GM21576 (cell line): ENCODE measurements at regions not wholly inside any gene's neighbourhood (a gene's known extent, or its start where the extent isn't known, plus 50 kb on each side); places are given as distances from the start of the nearest gene placed in this dataset.
"Not testable (repeated sequence)": the region's sequence is repeated elsewhere in the genome, so short reads cannot be mapped to it uniquely, and the experiment has no call there.

ENCODE experiments used
- ATAC-seq: cut with Tn5 transposase; IDR thresholded peaks from one replicate; pipeline ENCODE4 v1.9.1; 2021; ENCODE audit warnings: mild to moderate bottlenecking, moderate library complexity; ENCODE audit not compliant: unreplicated experiment

- no peak for ATAC-seq
Observed at GRCh38 chrX:145393702-145394235, 146.5 kb downstream of the SPANXN1 start.

- ATAC-seq, result no peak
Observed at GRCh38 chrX:145394344-145394743, 147.0 kb downstream of the SPANXN1 start.

- ATAC-seq, result no peak
Observed at GRCh38 chrX:145396612-145397011, 149.3 kb downstream of the SPANXN1 start.

- ATAC-seq, result peak; percentile 52
Observed at GRCh38 chrX:145405012-145405411, 157.7 kb downstream of the SPANXN1 start.

GRCh38 chrX:145410622-145411021, 163.3 kb downstream of the SPANXN1 start:
- no peak for ATAC-seq

- ATAC-seq, result not testable (repeated sequence)
Observed at GRCh38 chrX:145436211-145436610, 188.9 kb downstream of the SPANXN1 start.

GRCh38 chrX:145464650-145465049, 217.3 kb downstream of the SPANXN1 start:
- ATAC-seq, result no peak

GRCh38 chrX:145475725-145476124, 228.4 kb downstream of the SPANXN1 start:
- no peak for ATAC-seq

GRCh38 chrX:145484740-145485139, 237.4 kb downstream of the SPANXN1 start:
- no peak for ATAC-seq

- no peak for ATAC-seq
Observed at GRCh38 chrX:145502670-145503069, 255.4 kb downstream of the SPANXN1 start.

GRCh38 chrX:145506214-145506613, 258.9 kb downstream of the SPANXN1 start:
- no peak for ATAC-seq

GRCh38 chrX:145524931-145525330, 277.6 kb downstream of the SPANXN1 start:
- no peak for ATAC-seq

- ATAC-seq, result no peak
Observed at GRCh38 chrX:145532176-145532780, 285.0 kb downstream of the SPANXN1 start.

GRCh38 chrX:145533534-145533933, 284.1 kb upstream of the SLITRK2 start:
- no peak for ATAC-seq

- no peak for ATAC-seq
Observed at GRCh38 chrX:145549496-145549895, 268.1 kb upstream of the SLITRK2 start.

GRCh38 chrX:145552643-145553042, 265.0 kb upstream of the SLITRK2 start:
- ATAC-seq, result no peak

- no peak for ATAC-seq
Observed at GRCh38 chrX:145553702-145554101, 263.9 kb upstream of the SLITRK2 start.

GRCh38 chrX:145563159-145563558, 254.5 kb upstream of the SLITRK2 start:
- ATAC-seq, result no peak

- no peak for ATAC-seq
Observed at GRCh38 chrX:145609951-145610511, 207.6 kb upstream of the SLITRK2 start.

GRCh38 chrX:145613894-145614293, 203.7 kb upstream of the SLITRK2 start:
- ATAC-seq, result no peak

- no peak for ATAC-seq
Observed at GRCh38 chrX:145620666-145621065, 197.0 kb upstream of the SLITRK2 start.

GRCh38 chrX:145623453-145623852, 194.2 kb upstream of the SLITRK2 start:
- no peak for ATAC-seq

- ATAC-seq, result no peak
Observed at GRCh38 chrX:145630081-145630480, 187.5 kb upstream of the SLITRK2 start.
